HCT116 (cell line): ENCODE measurements at regions not wholly inside any gene's neighbourhood (a gene's known extent, or its start where the extent isn't known, plus 50 kb on each side); places are given as distances from the start of the nearest gene placed in this dataset.

Experiments used
- ATAC-seq: fragments of 200-7000 bp; cut with Tn5 transposase; 2 replicates; pipeline ENCODE4 v1.9.1; 2020; ENCODE audit warnings: mild to moderate bottlenecking, moderate library complexity
- BruUV-seq: library from RNA; stranded (reverse); fragments of 400-500 nt; replicated peaks from 2 replicates; lab custom pipeline; 2021; lab: Mats Ljungman, UMichigan
- CTCF ChIA-PET: fragments of 300-600 bp; sonication (Branson Sonifier 250); formaldehyde crosslinking; loops from one replicate; lab custom pipeline; 2021; ENCODE audit warnings: antibody characterized with exemption; lab: Charles Lee
- POLR2A ChIA-PET: fragments of 300-600, 350-600 bp; sonication (Branson Sonifier 250); formaldehyde crosslinking; loops from one replicate; lab custom pipeline; 2021; ENCODE audit warnings: antibody characterized with exemption; lab: Charles Lee
- RAD21 ChIA-PET, 2 experiments: fragments of 300-600 bp; sonication (Branson Sonifier 250); formaldehyde crosslinking; loops; one replicate each; lab custom pipeline; 2023; ENCODE audit warnings: low total read pairs in 2 of 2; ENCODE audit not compliant: uncharacterized antibody in 2 of 2, unreplicated experiment in 2 of 2, low non-redundant PET in 1 of 2; lab: Charles Lee
- DNase-seq: peaks from one replicate; pipeline ENCODE4 v3.0.0-alpha.2; 2010; ENCODE audit warnings: low read depth, low spot score
- H2AFZ ChIP-seq: fragments of 200-600 bp; shearing (Covaris generic), sonication (generic); 2 replicates; pipeline ENCODE4 v1.6.1; 2017; ENCODE audit warnings: low read depth, mixed run types, mixed read lengths, antibody characterized with exemption, low read length; ENCODE audit not compliant: poor library complexity, severe bottlenecking
- H3K27ac ChIP-seq: 2 replicates; pipeline ENCODE4 v1.5.1; 2012; ENCODE audit warnings: low read depth, low read length
- H3K27me3 ChIP-seq: fragments of 200-600 bp; sonication (generic); 2 replicates; pipeline ENCODE4 v1.6.1; 2016; ENCODE audit warnings: mixed run types, low read length, mixed read lengths; ENCODE audit not compliant: insufficient read depth
- H3K36me3 ChIP-seq, 2 experiments: fragments of 200-500 bp in 1 of 2; fragments of 200-600 bp in 1 of 2; sonication (Bioruptor generic) in 1 of 2; sonication (generic) in 1 of 2; 2 replicates each; pipeline versions ENCODE4 v1.5.1 to v1.6.1; 2014 to 2016; ENCODE audit warnings: low read length in 2 of 2, inconsistent platforms in 1 of 2, mixed read lengths in 1 of 2, mixed run types in 1 of 2; ENCODE audit not compliant: insufficient read depth in 2 of 2, control insufficient read depth in 1 of 2
- H3K4me1 ChIP-seq, 2 experiments: fragments of 200-600 bp in 1 of 2; sonication (generic) in 1 of 2; 2 replicates each; pipeline versions ENCODE4 v1.5.1 to v1.6.1; 2012 to 2017; ENCODE audit warnings: low read length in 2 of 2, inconsistent platforms in 1 of 2, mild to moderate bottlenecking in 1 of 2, mixed read lengths in 1 of 2, mixed run types in 1 of 2, moderate library complexity in 1 of 2; ENCODE audit not compliant: insufficient read depth in 2 of 2, control insufficient read depth in 1 of 2
- H3K4me2 ChIP-seq: fragments of 200-600 bp; sonication (generic); 2 replicates; pipeline ENCODE4 v1.6.1; 2017; ENCODE audit warnings: mixed run types, low read length, mixed read lengths
- H3K4me3 ChIP-seq, 2 experiments: fragments of 200-600 bp in 1 of 2; sonication (generic) in 1 of 2; replicated peaks in 1 of 2; 2 replicates each; pipeline ENCODE4 v1.5.1; 2011 to 2016; ENCODE audit warnings: low read length in 2 of 2, control low read depth in 1 of 2, low read depth in 1 of 2, mild to moderate bottlenecking in 1 of 2, mixed read lengths in 1 of 2, mixed run types in 1 of 2
- H3K79me2 ChIP-seq: fragments of 200-600 bp; sonication (generic); 2 replicates; pipeline ENCODE4 v1.6.1; 2017; ENCODE audit warnings: mild to moderate bottlenecking, mixed run types, low read length, moderate library complexity, mixed read lengths; ENCODE audit not compliant: insufficient read depth
- H3K9ac ChIP-seq: fragments of 200-600 bp; sonication (generic); 2 replicates; pipeline ENCODE4 v1.6.1; 2016; ENCODE audit warnings: low read length, mixed read lengths
- H3K9me2 ChIP-seq: fragments of 200-600 bp; sonication (generic), shearing (Covaris generic); 2 replicates; pipeline ENCODE4 v1.6.1; 2017; ENCODE audit warnings: mixed run types, mild to moderate bottlenecking, moderate library complexity; ENCODE audit not compliant: insufficient read depth
- H3K9me3 ChIP-seq, 2 experiments: fragments of 200-500 bp in 1 of 2; fragments of 200-600 bp in 1 of 2; sonication (Bioruptor generic) in 1 of 2; sonication (generic) in 1 of 2; 2 replicates each; pipeline ENCODE4 v1.6.1; 2014 to 2017; ENCODE audit warnings: low read length in 2 of 2, mixed read lengths in 2 of 2, inconsistent platforms in 1 of 2, low read depth in 1 of 2, mild to moderate bottlenecking in 1 of 2, mixed run types in 1 of 2, moderate library complexity in 1 of 2; ENCODE audit not compliant: control insufficient read depth in 1 of 2, insufficient read depth in 1 of 2
- H4K20me1 ChIP-seq: fragments of 200-600 bp; sonication (generic), shearing (Covaris generic); 2 replicates; pipeline ENCODE4 v1.6.1; 2017; ENCODE audit warnings: mixed run types, mild to moderate bottlenecking, moderate library complexity; ENCODE audit not compliant: insufficient read depth
- CEBPB ChIP-seq: IDR thresholded peaks from 2 replicates; pipeline ENCODE4 v1.6.1; 2012; ENCODE audit warnings: low read depth
- CTCF ChIP-seq, 3 experiments: fragments of 200-600 bp in 1 of 3; sonication (generic) in 1 of 3; IDR thresholded peaks in 2 of 3; conservative IDR thresholded peaks in 1 of 3; 2 replicates each; pipeline ENCODE4 v1.5.1; 2012 to 2017; ENCODE audit warnings: low read depth in 2 of 3, low read length in 2 of 3, antibody characterized with exemption in 1 of 3, borderline replicate concordance in 1 of 3, control low read depth in 1 of 3, mild to moderate bottlenecking in 1 of 3, mixed read lengths in 1 of 3, mixed run types in 1 of 3, moderate library complexity in 1 of 3; ENCODE audit not compliant: insufficient read depth in 1 of 3
- EGR1 ChIP-seq: IDR thresholded peaks from 2 replicates; pipeline ENCODE4 v1.6.1; 2012; ENCODE audit warnings: low read depth
- EZH2 ChIP-seq: fragments of 200-600 bp; sonication (generic); IDR thresholded peaks from 2 replicates; pipeline ENCODE4 v1.6.1; 2017; ENCODE audit warnings: antibody characterized with exemption, mixed run types
- EZH2phosphoT487 ChIP-seq: fragments of 200-600 bp; IDR thresholded peaks from 2 replicates; pipeline ENCODE4 v1.6.1; 2018; ENCODE audit warnings: antibody characterized with exemption, borderline replicate concordance
- FOSL1 ChIP-seq: IDR thresholded peaks from 2 replicates; pipeline ENCODE4 v1.6.1; 2012; ENCODE audit warnings: low read depth
- MAX ChIP-seq: IDR thresholded peaks from 2 replicates; pipeline ENCODE4 v1.6.1; 2012
- POLR2AphosphoS5 ChIP-seq: IDR thresholded peaks from 2 replicates; pipeline ENCODE4 v1.6.1; 2011; ENCODE audit warnings: mild to moderate bottlenecking, low read depth, low read length, moderate library complexity
- RAD21 ChIP-seq: IDR thresholded peaks from 2 replicates; pipeline ENCODE4 v1.6.1; 2012; ENCODE audit warnings: low read depth, mild to moderate bottlenecking
- REST ChIP-seq: IDR thresholded peaks from 2 replicates; pipeline ENCODE4 v1.6.1; 2012; ENCODE audit warnings: low read depth
- SIN3A ChIP-seq: IDR thresholded peaks from 2 replicates; pipeline ENCODE4 v1.6.1; 2012; ENCODE audit warnings: low read depth
- SP1 ChIP-seq: IDR thresholded peaks from 2 replicates; pipeline ENCODE4 v1.6.1; 2012; ENCODE audit warnings: low read depth
- ZBTB33 ChIP-seq: IDR thresholded peaks from 2 replicates; pipeline ENCODE4 v1.6.1; 2011; ENCODE audit warnings: mild to moderate bottlenecking, low read length, moderate library complexity; ENCODE audit not compliant: insufficient replicate concordance; ENCODE audit errors: extremely low read depth
- ZFX ChIP-seq: fragments of 450-650 bp; IDR thresholded peaks from 2 replicates; pipeline ENCODE4 v1.6.1; 2017
- intact Hi-C: fragments of 100-400 bp; cut with micrococcal nuclease; formaldehyde crosslinking; loops from 2 replicates; pipeline ENCODE4 v1.10.0; 2022

GRCh38 chr9:71607461-71607881 lies 160.8 kb downstream of the CEMIP2 start (continued):
- no peak for TF ChIP-seq EZH2
- no peak for TF ChIP-seq FOSL1

GRCh38 chr9:71604197-71605063 lies 163.9 kb downstream of the CEMIP2 start:
- Histone ChIP-seq H3K9me2 (no peaks in the 10 kb centered on the region), H2AFZ (no peak overlapping the region), H3K27me3 (no peaks in the 10 kb centered on the region), H3K36me3 (no peaks in the 10 kb centered on the region), H3K4me1 (no peaks in the 10 kb centered on the region), H3K9ac (no peak overlapping the region), H3K79me2 (no peaks in the 10 kb centered on the region), H3K4me2 (no peak overlapping the region), H4K20me1 (no peaks in the 10 kb centered on the region), H3K27ac (no peak overlapping the region), H3K9me3 (no peaks in the 10 kb centered on the region), H3K4me3 (no peak overlapping the region)
- intact Hi-C loops: loop anchor here (1.0 to 5.0 kb wide), 3 partner anchors 165 to 420 kb away; no protein-coding TSS in a partner anchor
- ChIA-PET POLR2A (no interaction called here), RAD21 (no interaction called here), CTCF (interaction anchor here (0.7 to 1.9 kb wide), 5 partner anchors 10 to 202 kb away, joined by 3 to 6 read pairs (median 4); no protein-coding TSS in a partner anchor)
- DNase-seq (peak; percentile 37), ATAC-seq (peak; percentile 94)
- BruUV-seq: no TSS peak
- peak; percentile 81 to 83 (median 82) for TF ChIP-seq CTCF (IDR thresholded peaks at IDR 0.05 in 2 of 3, conservative IDR thresholded peaks at IDR 0.05 in 1 of 3; ENCODE audit: borderline replicate concordance in 1 of 3, insufficient read depth in 1 of 3, low read depth in 2 of 3, low read length in 2 of 3)
- no peak for TF ChIP-seq ZBTB33
- no peak for TF ChIP-seq FOSL1
- no peak for TF ChIP-seq SP1
- TF ChIP-seq RAD21: peak; percentile 81
- no peak for TF ChIP-seq EZH2phosphoT487
- TF ChIP-seq SIN3A: no peak
- no peak for TF ChIP-seq ZFX
- TF ChIP-seq REST: no peak
- TF ChIP-seq POLR2AphosphoS5: no peak
- TF ChIP-seq CEBPB: no peak
- no peak for TF ChIP-seq MAX
- no peak for TF ChIP-seq EGR1
